Kidney capillary endothelial cell (primary cell): ENCODE measurements at regions not wholly inside any gene's neighbourhood (a gene's known extent, or its start where the extent isn't known, plus 50 kb on each side); places are given as distances from the start of the nearest gene placed in this dataset.
A peak's percentile ranks its signal among the peaks of the same experiment; 100 is the strongest.

Experiments
- DNase-seq: peaks from one replicate; pipeline ENCODE4 v3.0.0-alpha.2; 2018; ENCODE audit warnings: low spot score

DNA sequence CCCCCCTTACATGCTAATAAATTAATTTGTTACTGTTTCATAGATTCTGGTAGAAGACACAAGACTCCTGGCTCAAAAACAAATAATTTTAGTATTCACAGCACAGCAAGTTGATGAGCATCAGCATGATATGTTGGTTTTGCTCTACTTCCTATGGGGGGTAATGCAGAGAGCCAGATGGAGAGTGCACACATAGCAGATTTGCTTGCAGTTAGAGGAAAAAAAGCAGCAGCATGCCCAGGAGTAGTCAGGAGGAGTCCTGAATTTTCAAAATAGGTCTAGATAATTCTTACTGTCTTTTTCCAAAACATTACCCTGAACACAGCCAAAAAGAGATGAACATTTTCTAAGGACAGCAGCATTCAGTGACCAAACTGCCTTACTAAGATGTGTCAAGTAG lies 261.3 kb downstream of the COX7C start:
- no peak for DNase-seq

DNA sequence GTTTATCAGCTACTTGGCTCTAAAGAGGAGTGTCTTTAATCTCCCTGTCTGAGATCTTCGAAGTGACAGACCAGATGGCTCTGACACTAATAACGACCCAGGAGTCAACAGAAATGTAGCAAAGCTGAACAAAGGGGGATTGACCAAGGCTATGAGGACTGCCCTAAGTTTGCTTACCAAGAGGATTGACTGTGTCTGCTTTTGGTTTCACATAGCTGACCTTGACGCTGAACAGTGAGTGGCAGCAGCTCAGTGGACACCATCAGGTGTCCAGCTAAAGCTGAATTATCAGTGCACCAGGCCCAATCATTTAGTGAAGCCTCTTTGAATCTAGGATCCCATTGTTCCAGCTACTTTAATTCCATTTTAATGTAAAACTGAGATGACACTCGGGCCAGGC lies 262.6 kb downstream of the COX7C start:
- no peak for DNase-seq

DNA sequence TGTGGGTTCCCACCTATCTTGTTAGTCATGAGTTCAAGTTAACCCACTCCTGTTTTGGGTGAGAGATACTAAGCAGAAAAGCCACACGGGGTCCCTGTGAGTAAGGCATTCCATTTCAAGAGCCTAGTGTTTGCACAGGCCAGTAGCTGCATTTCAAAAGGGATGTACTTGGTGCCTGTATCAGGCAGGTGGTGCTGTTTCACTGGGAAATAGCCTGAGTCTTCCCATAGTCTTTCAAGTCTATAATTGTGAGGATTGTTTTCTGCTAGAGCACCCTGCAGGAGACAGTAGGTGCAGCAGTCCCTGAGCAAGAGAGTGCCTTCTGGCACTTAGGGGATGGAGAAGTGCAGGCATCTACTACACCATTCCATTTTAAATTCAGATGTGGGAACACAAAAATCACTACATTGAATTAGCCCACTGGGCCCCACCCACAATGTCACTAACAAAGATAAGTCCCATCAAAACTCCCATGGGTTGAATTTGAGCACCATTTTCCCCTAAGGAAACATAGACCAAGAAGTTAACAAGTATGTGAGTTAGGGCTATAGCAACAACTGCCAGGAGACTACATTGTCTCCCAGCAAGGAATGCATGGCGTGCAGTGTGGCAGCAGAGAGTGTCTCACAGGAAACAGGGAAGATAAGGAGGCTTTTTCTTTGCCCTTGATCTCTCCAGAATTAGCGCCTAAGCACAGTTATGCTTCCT lies 263.2 kb downstream of the COX7C start:
- peak; percentile 41 for DNase-seq

DNA sequence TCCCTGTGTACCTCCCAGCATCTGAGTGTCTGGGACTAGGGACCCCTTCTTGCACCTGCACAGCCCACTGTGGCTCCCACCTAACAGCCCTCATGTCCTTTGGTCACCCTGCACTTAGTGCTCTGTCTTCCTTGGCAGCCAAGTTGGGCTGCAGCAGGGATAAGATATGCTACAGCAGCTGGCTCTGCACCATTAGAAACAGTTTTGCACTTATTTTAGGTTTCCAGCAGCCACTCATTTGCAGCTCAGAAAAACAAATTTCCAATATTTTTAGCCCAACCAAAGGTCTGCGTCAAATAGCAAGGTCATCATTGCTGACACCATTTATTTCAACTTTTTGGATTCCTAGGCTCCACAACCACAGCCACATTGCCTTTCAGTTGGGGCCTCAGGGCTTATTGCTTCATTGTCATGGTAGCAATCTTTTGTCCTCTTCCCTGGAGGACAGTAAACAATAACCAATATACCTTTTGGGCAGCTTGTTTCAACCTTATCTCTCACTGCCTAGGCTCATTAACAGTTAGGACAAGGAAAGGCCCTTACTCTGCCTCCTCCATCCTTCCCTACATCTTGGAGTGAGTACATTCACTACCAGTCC lies 263.9 kb downstream of the COX7C start:
- no peak for DNase-seq

DNA sequence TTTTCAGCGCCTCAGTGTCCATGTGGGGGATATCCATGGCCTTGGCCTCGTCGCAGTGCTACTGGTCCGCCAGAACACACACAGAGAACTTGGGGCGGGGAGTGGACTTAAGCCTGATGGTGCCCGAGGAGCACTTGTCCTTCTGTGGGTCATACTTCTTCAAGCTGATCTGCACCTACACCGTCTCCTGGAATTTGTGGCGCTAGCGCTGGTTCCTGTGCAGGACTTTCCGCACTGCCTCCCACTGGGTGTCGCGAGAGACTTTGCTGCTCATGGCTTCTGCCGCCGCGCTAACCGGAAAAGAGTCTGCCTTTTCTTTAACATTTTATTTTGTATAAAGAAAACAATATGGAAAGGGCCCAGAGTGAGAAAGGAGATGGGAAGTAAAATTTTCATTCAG lies 266.9 kb downstream of the COX7C start:
- DNase-seq, result no peak

DNA sequence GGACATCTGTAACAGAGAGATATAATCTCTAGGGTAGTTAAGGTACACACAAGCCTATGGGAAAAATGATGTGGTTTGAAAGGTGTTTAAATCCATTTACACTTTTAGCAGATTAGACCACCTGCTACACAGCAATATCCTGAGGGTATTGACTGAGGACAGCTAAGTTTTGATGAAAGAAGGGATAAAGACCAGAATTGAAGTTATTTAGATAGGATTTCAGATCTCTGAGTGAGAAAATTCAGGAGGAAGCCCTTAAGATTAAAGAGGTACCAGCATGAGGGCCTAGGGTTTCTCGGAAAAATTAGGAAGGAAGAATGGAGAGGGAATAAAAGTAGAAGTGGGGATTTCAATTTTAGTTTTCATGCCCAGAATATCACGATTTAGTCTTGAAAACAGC lies 267.3 kb downstream of the COX7C start:
- no peak for DNase-seq

DNA sequence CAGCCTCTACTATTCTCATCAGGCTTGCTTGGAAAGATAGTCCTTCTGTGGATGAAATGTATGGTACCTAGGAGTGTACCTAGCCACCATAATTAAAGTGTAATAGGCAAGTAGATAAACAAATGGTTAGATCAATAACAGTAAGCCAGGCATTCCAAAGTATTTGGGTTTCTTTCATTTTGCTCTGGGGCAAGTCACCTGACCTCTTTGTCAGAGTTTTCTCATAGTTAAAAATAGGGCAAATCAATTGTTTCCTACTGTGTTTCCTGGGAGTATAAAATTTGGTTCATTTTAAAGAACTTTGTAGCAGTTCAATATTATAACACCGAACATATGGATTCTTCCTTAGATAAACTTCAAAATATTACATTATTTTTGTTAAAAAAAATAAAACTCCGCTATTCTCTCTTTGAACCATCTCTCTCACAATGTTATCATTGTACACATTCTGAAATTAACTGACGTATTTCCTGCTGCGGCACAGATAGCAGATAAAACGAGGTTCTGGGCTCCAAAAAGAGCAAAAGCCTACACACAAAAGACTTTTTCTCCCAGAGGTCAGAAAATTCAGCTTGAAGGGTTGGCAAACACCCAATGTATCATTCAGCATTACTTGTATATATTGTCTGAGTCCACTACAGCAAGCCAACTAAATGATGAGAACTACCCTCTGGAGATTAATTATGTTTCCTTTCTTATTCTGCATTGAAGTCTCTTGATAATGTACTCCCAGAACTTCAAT lies 267.9 kb downstream of the COX7C start:
- no peak for DNase-seq

DNA sequence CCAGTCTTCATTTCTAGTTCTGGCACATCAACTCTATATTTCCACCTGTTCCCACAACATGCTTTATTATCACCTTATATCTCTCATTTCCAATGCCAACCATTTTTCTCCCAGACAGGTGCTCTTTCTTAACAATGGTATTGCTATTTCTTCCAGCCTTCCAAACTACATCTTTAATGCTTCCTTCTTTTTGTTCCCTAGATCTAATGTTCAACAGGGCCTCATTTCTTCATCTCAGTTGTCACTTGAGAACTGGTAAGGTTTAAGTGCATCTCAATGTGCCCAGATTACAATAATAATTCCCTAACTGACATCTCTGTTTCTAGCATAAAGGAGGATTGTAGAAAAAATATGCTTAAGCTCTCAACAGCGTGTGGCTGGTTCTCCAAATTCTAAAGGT lies 272.6 kb downstream of the COX7C start:
- DNase-seq, result no peak

DNA sequence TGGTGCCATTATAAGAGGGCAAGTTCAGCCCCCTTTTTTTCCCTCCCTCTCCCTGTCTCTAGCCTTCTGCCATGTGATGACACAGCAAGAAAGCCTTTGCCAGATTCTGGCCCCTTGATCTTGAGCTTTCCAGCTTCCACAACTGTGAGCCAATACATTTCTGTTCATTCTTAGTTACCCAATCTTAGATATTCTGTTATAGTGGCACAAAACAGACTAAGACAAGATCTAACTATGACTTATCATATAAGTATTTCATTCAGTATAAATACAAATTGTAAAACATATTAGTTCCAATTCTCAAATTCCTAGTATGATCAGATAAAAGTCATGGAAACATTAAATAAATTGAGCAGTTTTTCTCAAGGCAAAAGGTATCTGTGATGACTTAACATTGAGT lies 276.3 kb downstream of the COX7C start:
- DNase-seq, result no peak

DNA sequence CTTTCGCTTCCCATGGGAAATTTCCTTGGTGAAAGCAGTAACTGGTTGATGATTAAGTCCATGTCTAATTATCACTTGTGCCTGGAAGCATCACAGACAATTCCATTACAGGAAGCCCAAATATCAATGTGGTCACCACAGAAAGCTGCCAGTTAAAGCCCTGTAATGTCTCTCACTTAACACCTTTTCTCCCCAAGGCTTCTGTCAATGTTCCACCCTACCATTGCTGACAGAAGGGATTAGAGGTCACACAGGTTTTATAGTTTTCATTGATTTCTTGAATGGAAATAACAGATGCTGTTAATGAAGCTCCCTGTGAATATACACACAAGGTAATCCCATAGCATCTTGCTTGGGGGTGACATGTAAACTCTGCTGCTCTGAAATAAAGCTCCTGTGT lies 279.2 kb downstream of the COX7C start:
- no peak for DNase-seq

DNA sequence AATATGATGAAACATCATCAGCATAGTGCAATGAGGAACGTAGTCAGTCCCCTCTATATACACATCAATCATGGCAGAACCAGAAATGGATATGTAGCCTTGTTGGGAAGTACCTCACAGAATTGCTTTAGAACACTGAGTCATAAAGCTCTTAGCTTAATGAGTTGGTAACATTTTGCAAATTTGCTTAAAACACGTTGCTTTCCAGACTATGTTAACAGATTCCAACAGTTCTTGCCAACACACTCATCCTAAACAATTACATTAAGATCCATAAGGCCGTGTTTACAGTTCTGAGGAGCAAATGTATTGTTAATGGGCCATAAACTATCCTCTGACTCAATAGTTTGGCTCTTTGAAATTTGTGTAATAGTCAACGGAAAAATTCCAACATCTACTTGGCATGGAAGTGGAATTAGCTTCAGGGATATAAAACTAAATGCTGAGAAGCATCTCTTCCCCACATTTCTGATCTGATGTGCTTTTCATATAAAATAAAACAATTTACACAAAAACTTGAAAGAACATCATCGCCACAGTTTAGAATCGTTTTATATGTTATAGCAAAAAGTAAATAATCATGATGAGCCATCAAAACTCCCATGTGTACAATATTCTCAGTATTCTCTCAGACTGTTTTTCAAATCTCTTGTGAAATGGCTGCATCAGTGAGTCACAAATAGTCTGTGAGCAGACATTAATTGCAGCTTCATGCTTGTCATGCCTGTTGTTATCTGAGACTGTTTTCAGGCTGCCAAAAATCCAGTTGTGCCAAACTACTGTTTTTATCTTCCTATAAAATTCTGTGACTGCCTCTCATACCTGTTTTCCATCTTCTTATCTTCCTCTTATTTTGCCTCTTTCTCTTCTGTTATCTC lies 291.9 kb downstream of the COX7C start:
- DNase-seq, result no peak

DNA sequence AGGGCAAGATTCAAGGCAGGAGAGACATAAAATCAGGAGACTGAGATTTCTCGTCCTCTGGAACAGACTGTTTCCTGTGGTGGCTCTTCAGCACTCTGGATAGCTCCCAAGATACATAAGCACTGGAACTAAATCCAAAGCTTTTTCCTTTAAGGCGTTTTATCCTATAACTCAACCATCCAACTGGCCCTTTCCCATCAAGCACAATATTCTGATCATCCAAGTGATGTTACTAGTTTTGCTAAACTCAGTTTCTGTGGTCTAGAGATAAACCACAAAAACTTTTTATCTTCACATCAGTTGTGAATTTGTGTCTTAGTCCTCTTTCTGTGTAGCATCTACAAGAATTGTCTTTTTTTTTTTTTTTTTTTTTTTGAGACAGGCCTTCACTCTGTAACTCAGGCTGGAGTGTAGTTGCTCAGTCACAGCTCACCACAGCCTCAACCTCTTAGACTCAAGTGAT lies 299.4 kb downstream of the COX7C start:
- peak; percentile 9 for DNase-seq

DNA sequence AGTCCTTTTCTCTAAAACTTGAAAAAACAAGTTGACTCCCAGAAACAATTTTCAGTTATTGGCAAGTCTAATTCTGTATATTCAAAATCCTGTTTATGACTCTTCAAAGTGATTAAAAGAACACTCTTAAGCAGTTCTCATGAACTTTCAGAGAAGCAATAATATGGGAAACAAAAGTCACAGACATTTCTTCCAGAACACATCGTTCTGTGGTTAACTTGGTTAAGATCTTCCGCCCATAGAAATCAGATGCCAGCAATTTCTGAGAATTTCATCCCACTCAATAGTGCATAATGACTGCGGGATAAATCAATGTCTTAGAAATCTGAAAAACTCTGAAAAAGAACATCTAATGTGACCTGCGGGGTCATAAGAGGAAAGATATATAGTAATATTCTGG lies 300.5 kb downstream of the COX7C start:
- DNase-seq, result no peak

DNA sequence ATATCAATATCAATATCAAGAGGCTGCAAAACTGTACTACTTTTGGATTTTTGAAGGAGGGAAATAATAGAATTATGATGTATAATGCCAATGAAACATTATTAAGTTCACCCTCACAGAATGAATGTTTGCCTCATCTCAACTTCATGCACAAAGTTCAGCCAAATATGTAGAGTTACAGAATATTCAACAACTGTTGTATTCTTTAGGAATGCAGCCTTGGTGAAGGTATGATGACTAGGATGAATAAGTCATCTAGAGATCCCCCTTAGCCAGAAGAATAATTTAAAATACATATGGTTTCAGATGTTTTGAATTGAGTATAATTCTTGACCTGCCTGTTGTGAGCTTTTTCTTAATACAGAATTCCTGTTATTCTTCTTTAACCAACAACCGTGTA lies 308.3 kb downstream of the COX7C start:
- no peak for DNase-seq

DNA sequence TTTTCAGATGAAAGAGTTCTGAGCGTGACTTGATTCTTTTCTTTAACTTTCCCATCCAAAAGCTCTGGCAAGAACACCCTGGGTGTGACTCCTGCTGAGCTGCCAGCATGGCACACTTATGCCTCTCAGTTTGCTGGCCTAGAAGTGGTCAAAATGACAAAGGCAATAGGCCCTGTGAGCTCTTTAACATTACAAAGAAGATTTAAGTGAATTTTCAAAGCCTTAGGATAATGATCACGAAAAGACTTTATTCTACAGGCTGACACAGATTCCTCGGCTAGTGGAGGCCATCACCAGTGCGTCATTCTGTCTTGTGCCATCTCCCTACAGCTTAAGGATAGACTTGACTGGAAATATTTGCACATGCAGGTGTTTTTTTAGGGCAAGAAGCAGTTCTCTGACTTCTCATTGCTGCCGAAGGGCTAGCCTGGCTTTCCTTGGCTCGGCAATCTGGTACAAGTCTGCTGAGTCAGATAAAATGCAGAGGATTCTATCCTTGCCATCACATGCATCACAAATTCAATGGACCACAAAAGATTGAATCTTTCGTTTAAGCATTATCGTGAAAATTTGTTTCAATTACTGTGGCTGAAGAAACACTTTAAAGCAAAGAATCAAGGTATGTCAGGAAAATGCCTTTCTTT lies 311.5 kb downstream of the COX7C start:
- no peak for DNase-seq

DNA sequence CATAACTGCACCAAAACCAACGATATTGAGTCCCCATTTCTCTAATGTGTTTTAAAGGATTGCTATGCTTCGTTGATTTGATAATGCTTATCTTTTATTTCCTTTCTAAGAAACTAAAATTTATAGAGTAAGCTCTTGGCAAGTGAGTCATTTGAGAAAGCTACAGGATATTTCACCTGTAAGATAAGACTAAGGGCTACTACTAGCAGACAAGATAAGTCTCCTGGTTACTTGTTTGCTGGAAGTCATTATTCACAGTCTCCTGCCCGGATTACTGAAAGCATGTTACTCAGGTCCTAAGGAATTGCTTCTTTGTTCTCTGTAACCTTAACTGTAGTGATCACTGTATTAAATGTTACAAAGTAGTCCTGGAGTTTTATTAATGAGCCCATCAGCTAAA lies 315.9 kb upstream of the RASA1 start:
- DNase-seq, result no peak

DNA sequence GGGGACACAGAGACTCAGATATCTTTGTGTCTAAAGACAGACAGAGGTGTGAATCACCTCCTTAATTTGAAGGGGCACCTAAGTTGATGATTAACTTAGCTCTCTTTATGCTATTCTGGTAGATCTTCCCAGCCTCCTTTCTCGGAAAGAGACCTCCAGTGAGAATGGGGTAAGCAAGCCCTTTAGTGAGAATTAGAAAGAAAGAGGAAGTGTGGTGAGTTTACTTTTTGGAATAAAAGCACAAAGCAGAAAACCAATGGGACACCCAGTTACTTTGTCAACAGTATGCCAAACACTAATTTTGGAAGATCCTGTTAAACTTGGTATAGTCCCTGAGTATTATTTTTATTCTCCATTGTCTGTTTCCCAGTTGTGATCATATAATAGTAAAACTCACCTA lies 302.8 kb upstream of the RASA1 start:
- no peak for DNase-seq

DNA sequence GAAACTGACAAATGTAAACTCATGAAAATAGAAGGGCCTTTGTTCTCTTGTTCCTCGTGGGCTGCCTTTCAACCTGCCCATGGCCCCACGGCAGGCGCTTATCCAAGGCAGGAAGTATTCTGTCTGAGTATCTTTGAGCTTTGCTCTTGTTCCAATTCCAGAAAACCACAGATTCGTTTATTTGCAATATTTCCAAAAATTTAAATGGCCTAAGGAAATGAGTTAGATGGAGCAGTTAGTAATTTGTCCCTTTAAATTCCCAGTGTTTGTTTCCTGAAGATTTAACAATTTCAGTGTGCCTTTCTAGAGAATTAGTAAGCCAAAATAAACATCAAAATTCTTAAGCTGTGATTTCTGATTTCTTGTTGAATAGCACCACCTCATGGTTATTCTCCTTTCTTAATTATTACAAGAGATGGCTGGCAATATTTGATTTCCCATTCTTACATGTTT lies 299.4 kb upstream of the RASA1 start:
- DNase-seq, result peak; percentile 15

DNA sequence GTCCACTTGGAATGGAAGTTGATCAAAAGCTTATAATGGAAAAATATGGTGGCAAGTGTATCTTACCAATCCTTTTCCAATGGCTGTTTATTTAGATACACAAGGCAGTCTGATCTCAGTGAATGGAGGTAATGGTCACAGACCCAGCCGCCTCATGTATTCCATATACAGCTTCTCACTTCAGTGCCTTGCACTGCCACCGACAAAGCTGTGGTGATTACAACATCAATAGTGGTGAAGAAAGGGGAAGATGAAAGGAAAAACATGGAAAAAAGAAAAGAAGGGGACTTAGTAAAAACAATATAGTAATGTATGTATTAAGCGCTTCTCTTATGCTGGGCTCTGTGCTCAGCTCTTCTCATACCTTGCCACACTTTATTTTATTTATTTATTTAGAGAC lies 297.3 kb upstream of the RASA1 start:
- DNase-seq, result no peak

DNA sequence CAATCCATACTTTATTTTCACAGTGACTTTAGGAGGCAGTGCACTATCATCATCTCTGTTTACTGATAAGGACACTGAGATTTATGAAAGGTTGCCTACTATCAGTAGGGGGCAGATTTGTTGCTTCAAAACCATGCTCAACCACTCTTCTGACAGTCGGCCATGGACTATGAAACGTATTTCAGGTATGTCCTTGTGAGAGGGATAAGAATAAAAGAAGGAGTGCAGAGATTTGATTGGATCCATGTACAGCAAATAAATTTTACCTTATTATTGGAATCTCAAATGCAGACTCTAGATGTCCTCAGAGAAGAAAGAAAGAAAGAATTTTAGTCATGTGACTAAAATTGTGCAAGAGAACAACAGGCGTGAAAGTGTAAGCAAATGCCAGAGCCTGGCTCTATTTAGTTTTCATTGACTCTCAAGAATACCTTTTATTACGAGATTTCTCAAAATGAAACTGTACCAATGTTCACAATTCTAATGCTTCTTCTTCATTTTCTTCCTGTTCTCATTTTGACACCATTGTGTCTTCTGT lies 296.6 kb upstream of the RASA1 start:
- no peak for DNase-seq

DNA sequence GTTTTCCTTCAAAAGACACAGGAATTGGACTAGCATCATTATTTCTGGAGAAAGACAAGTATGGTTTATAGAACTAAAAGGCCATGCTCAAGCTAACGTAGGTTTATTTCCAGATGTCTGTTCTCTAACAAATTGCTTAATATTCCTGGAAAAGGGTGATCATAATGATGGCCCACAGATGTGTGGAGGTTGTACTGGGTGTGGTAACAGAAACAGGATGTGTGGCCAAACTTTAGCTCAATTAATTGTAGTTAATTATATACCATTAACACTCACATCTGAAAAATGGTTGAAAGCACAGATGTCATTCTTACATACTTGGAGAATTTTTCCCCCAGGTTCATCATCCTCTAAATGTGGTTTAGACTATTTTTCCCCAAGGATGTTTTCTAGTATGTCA lies 292.7 kb upstream of the RASA1 start:
- DNase-seq, result no peak

DNA sequence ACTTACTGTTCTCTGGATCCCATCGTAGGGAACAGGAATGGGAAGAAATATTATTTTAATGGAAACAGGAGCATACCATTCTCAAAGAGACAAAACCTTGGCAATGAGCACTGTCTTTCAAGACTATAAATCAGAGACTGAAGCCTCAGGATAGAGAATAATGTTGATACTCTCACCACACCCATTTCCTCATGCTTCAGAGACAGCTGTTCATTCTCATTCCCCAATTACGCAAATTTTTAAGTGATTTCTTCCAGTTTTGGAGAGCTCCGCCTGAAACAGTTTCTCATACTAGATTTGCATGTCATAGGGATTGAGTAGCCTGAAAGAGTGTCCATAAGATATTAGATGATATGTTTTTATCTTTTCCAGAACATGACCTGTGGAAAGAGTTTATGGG lies 290.5 kb upstream of the RASA1 start:
- DNase-seq, result no peak
